ENCODE measurements at regions not wholly inside any gene's neighbourhood (a gene's known extent, or its start where the extent isn't known, plus 50 kb on each side); places are given as distances from the start of the nearest gene placed in this dataset.

DNA sequence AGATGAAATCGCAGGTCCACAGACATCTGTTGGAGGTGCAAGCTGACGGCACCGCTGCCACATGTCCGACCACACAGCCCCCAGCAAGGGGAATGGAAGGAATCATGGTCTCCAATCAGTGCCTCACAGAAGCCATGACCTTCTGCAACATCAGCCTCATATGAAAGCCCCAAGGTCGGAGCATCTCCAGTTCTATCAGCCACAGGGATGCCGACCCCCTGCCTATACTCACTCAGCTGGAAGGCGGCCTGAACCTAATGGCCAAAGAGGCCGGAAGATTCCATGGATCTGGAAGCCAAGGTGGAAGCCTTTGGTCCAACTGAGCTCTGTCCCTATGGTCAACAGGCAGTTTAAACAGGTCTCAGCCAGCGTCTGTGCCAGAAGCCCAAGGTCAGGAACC lies 278.8 kb downstream of the TNS1 start:
- no peak for FAIRE-seq
- no peak for DNase-seq (ENCODE audit: insufficient read length, low spot score)
- TF ChIP-seq, protein P1, sequence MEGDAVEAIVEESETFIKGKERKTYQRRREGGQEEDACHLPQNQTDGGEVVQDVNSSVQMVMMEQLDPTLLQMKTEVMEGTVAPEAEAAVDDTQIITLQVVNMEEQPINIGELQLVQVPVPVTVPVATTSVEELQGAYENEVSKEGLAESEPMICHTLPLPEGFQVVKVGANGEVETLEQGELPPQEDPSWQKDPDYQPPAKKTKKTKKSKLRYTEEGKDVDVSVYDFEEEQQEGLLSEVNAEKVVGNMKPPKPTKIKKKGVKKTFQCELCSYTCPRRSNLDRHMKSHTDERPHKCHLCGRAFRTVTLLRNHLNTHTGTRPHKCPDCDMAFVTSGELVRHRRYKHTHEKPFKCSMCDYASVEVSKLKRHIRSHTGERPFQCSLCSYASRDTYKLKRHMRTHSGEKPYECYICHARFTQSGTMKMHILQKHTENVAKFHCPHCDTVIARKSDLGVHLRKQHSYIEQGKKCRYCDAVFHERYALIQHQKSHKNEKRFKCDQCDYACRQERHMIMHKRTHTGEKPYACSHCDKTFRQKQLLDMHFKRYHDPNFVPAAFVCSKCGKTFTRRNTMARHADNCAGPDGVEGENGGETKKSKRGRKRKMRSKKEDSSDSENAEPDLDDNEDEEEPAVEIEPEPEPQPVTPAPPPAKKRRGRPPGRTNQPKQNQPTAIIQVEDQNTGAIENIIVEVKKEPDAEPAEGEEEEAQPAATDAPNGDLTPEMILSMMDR (IDR thresholded peaks at IDR 0.05; ENCODE audit: insufficient read depth, missing control alignments): no peak

DNA sequence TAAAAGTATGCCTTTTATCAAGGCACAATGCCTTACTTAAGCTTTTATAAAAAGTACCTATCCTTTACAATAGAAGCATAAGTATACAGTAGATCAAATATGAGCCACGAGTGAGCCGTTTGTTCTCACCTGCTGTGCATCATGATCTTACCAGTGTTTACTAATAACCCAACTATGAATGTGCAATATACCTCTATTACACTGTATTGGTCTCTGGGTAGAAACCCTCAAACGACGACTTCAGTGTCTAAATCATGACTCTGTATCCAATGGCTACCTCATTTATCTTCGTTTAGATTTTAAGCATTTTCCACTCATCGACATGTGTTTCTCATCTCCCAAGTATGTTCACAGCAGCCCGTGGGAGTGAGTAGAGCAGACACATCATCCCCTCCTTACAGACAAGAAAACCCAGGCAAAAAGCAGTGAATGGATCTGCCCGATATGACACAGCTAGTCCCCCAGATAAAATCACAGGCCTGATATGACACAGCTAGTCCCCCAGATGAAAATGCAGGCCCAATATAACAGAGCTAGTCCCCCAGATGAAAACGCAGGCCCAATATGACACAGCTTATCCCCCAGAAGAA lies 279.8 kb downstream of the TNS1 start:
- no peak for DNase-seq (ENCODE audit: insufficient read length, low spot score)
- TF ChIP-seq, protein P1 (IDR thresholded peaks at IDR 0.05; ENCODE audit: insufficient read depth, missing control alignments): no peak
- no peak for FAIRE-seq

DNA sequence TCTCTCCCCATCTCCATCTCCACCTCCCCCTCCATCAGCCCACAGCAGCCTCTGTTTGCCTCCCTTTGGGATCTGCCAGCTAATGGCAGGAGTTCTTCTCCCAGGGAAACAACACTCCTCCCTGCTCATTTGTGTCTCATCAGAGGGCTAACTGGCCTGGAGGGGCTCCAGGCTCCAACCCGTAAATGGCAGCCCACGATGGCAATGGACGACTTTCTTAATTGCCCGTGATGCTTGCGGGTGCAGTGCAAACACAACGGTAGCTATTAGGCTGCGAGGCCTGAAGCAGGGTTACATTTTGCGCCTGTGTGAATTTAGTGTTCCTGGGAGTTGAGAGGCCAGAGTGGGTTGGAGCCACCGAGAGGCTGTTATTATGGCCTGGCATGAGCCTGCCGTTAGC lies 285.1 kb downstream of the TNS1 start:
- DNase-seq (ENCODE audit: insufficient read length, low spot score) (no peak), FAIRE-seq (no peak)
- TF ChIP-seq, protein P1 (IDR thresholded peaks at IDR 0.05; ENCODE audit: insufficient read depth, missing control alignments): no peak

DNA sequence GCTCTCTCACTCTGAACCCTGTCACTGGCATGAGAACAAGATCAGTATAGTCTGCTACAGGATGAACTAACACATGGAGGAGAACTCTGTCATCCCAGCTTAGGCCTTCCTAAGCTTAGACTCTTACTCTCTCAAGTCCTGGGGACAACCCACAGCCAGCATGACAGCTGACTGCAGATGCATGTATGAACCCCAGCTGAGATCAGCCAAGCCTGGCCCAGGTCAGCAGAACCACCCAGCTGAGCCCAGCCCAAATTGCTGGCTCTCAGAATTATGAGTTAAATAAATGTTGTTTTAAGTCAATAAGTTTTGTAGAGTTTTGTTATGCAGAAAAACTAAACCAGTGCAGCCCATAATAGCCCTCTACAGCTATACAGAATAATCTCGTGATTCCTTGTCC lies 287.3 kb downstream of the TNS1 start:
- TF ChIP-seq, protein P1 (IDR thresholded peaks at IDR 0.05; ENCODE audit: insufficient read depth, missing control alignments): no peak
- FAIRE-seq (no peak), DNase-seq (ENCODE audit: insufficient read length, low spot score) (no peak)

DNA sequence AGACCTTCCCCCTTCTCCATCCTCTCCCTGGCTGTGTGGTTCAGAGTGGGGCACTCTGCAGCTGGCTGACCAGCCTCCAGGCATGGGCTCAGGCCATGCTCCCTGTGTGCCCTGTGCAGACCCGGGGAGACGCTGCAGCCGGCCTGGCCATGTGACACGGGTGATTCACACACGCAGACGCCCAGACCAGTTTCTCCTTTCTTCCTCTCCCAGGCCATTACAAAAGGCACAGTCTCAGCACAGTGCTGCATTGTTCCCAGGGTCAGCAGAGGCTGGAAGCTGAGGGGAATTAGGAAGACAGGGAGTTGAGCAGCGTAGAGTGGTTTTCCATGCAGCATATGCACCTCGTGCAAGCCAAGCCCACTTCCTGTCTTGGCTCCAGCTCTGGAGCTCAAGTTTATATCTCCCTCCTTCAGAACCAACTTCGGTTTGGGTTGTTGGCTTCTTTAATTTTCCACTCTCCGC lies 288.5 kb downstream of the TNS1 start:
- FAIRE-seq: no peak
- DNase-seq (ENCODE audit: insufficient read length, low spot score): no peak
- TF ChIP-seq, protein P1 (IDR thresholded peaks at IDR 0.05; ENCODE audit: insufficient read depth, missing control alignments): no peak

DNA sequence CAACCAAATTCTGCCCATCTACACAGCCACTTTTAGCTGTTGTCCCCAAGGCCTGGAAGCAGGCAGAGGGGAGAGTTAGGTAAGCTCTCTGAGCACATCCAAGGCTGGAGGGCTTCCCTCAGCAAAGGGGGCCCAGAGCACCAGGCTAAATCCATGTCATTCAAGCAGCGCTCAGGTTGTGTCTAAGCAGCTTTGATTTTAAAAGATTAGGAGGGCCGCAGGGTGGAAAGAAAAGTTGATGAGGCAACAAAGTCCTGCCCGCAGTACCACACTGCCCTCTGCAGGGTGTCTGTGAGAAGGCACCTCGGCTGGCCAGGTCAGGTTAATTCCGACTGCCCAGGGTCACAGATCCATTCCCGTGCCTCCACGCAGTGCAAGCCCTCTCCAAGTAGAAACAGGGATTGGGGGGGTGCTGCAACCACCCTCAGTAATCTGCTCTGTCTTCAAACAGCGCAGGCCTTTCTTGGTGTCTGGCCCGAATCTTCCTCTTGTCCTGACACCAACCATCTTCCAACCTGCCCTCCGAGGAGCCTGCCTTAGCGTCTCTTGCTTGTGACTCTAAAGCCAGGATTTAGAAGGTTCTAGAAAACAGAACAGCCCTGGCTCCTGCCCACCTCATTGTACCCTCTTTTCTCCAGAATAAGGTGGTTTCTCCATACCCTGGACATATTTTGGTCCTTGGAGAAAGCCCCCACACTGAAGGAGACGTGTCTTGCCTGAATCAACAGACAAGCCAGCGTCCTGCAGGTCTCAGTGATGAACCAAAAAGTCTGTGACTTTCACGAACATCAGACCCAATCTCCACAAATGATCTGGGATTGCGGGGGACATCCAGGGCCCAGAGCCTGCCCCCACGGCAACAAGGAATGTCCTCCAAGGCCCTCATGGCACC lies 289.2 kb downstream of the TNS1 start:
- no peak for FAIRE-seq
- TF ChIP-seq, protein P1 (IDR thresholded peaks at IDR 0.05; ENCODE audit: insufficient read depth, missing control alignments): peak; percentile 93
- DNase-seq (ENCODE audit: insufficient read length, low spot score): peak; percentile 57

DNA sequence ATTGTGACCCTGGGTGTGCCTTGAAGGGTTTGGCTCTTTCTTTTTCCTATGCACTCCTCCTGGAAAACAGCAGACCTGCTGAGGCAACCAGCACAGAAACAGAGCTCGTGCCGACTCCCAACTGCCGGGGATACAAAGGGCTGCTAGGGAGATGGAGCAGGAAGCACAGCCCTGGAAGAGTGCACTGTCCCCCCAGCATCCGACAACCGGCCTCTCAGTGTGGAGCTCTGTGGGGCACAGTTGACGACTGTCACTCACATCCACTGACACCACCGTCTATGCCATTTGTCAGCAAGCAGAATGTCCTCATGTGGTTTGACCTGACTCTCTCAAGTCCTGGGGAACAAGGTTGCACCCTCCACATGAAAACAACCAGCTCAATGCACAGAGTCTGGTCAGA lies 290.4 kb downstream of the TNS1 start:
- no peak for DNase-seq (ENCODE audit: insufficient read length, low spot score)
- TF ChIP-seq, protein P1 (IDR thresholded peaks at IDR 0.05; ENCODE audit: insufficient read depth, missing control alignments): no peak
- FAIRE-seq: no peak
